Nephron progenitor cell (in vitro differentiated cells): ENCODE measurements at regions not wholly inside any gene's neighbourhood (a gene's known extent, or its start where the extent isn't known, plus 50 kb on each side); places are given as distances from the start of the nearest gene placed in this dataset.

ENCODE experiments used
- DNase-seq: peaks from one replicate; pipeline ENCODE4 v3.0.0; 2021
- H3K27ac Mint-ChIP-seq: 2 replicates; pipeline ENCODE4 v1.8.0; 2021; ENCODE audit warnings: mild to moderate bottlenecking, moderate library complexity, mixed read lengths
- H3K27me3 Mint-ChIP-seq: 2 replicates; pipeline ENCODE4 v1.8.0; 2021; ENCODE audit warnings: mild to moderate bottlenecking, low read depth, mixed read lengths; ENCODE audit not compliant: poor library complexity
- H3K36me3 Mint-ChIP-seq: 2 replicates; pipeline ENCODE4 v1.8.0; 2021; ENCODE audit warnings: low read depth, mixed read lengths
- H3K4me1 Mint-ChIP-seq: 2 replicates; pipeline ENCODE4 v1.8.0; 2021; ENCODE audit warnings: mixed read lengths
- H3K4me3 Mint-ChIP-seq: 2 replicates; pipeline ENCODE4 v1.8.0; 2021; ENCODE audit warnings: mild to moderate bottlenecking, moderate library complexity, mixed read lengths
- H3K9me3 Mint-ChIP-seq: 2 replicates; pipeline ENCODE4 v1.8.0; 2021; ENCODE audit warnings: mild to moderate bottlenecking, moderate library complexity, mixed read lengths
- TF ChIP-seq, protein P1 (sequence below): fragments of 200-600 bp; sonication (generic); IDR thresholded peaks from 2 replicates; pipeline ENCODE4 v1.5.0; 2021; ENCODE audit warnings: antibody characterized with exemption

DNA sequence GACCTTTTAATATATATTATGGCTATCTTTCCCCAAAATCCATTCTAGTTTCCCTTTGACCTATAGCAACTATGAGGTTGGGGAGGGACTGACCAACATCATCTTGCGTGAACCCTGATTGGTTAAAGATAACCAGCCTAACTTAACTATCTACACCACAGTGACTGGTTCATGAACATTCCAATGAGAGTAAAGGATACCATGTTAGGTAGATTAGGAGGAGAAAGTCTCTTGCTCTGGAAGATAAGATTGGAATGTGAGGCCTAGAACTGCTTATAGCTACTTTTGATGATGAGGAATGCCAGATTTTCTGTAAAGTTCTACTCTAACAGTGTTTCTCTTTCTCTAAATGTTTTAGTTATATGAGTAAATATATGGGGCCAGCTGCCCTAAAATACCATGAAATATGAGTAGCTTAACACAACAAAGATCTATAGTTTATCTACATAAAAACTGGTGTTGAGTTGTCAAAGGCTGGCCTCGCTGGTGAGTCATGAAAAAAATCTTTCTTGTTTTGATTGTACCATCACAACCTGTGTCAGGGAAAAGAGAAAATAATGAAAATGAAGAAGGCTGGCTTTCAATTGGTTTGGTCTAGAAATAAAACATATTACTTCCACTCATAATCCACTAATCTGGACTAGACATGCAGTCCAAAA, 481.4 kb downstream of the NSUN3 start:
- Mint-ChIP-seq H3K27ac (no peak overlapping the region), H3K36me3 (no peaks in the 10 kb centered on the region), H3K27me3 (no peaks in the 10 kb centered on the region), H3K4me1 (no peaks in the 10 kb centered on the region), H3K9me3 (peaks cover 1% of the 10 kb centered on the region), H3K4me3 (no peak overlapping the region)
- DNase-seq, result no peak
- TF ChIP-seq, protein P1, sequence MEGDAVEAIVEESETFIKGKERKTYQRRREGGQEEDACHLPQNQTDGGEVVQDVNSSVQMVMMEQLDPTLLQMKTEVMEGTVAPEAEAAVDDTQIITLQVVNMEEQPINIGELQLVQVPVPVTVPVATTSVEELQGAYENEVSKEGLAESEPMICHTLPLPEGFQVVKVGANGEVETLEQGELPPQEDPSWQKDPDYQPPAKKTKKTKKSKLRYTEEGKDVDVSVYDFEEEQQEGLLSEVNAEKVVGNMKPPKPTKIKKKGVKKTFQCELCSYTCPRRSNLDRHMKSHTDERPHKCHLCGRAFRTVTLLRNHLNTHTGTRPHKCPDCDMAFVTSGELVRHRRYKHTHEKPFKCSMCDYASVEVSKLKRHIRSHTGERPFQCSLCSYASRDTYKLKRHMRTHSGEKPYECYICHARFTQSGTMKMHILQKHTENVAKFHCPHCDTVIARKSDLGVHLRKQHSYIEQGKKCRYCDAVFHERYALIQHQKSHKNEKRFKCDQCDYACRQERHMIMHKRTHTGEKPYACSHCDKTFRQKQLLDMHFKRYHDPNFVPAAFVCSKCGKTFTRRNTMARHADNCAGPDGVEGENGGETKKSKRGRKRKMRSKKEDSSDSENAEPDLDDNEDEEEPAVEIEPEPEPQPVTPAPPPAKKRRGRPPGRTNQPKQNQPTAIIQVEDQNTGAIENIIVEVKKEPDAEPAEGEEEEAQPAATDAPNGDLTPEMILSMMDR, result no peak

DNA sequence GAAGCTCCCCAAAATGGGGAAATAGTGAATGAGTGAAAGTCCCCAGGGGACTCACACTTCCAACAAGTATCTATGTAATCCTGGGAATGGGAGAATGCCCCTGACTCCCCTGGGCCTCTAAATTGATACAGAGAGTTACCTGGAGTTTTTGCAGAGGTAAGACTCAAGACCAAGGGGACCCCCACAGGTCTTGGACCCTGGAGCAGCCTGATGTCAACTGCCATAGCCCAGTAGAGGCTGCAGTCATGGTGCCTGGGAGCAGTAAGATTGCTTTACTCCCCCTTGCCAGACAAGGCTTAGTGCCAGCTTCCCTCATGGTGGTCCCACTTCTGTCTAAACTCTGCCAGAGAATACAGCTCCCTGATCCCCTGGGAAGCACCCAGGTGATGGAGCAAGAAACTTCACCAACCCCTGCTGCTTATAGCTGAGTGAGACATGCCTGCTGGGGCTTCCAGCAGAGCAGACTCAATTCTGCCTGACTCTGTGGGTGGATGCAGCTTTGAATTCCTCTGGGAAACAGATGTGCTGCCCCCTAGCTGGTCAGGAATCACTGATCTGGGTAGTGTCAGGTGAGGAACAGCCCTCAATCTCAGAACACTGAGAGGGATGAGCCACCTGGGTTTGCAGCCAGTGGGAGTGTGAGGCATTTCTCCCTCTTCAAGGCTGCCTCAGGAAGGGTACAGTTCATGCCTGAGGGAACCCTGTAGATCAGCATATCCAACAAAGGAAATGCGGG, 485.9 kb downstream of the NSUN3 start:
- no peaks in the 10 kb centered on the region for H3K4me1 Mint-ChIP-seq
- H3K36me3 Mint-ChIP-seq, result no peaks in the 10 kb centered on the region
- no peak overlapping the region for H3K4me3 Mint-ChIP-seq
- no peaks in the 10 kb centered on the region for H3K27me3 Mint-ChIP-seq
- DNase-seq, result no peak
- no peak overlapping the region for H3K27ac Mint-ChIP-seq
- TF ChIP-seq, protein P1, result no peak
- H3K9me3 Mint-ChIP-seq, result peaks cover 37% of the 10 kb centered on the region

DNA sequence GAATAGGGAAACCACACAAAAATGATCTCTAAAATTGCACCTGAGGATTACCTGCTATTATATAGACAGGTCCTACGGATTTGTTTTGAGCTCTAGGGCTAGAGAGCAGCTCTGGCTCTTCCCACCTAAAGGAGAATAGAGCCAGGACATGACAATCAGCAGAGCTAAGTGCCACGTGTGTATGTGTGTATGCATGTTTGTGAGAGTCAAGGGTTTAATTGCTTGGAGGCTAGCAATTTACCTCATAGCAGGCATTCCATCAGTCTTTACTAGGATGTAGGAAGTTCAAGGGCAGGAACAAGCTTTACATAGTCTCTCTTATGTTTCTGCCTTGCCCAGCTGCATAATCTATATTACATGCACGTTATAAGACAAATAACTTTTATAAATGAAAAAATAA, 498.2 kb downstream of the NSUN3 start:
- H3K9me3 Mint-ChIP-seq, result peaks cover 3% of the 10 kb centered on the region
- H3K27ac Mint-ChIP-seq, result no peak overlapping the region
- H3K27me3 Mint-ChIP-seq, result no peaks in the 10 kb centered on the region
- TF ChIP-seq, protein P1, result no peak
- no peak overlapping the region for H3K4me3 Mint-ChIP-seq
- DNase-seq, result no peak
- H3K4me1 Mint-ChIP-seq, result no peaks in the 10 kb centered on the region
- H3K36me3 Mint-ChIP-seq, result no peaks in the 10 kb centered on the region

DNA sequence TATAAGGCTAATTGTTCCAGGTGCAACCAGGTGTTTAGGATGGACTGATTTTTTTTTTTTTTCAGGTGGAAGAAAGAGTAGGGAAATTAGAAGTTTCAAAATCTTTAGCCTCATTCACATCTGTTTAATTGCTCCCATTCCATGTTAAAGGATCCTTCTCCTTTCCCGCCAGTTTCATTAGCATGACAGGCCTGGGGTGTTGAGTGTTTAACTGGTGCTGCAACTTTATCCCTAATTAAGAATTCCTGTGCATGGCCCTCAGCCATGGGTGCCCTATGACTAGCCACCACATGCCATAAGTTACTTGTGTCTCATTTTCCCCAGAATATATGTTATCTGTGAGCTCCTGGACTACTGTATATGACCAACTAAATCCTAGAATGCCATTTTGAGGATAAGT, 501.4 kb downstream of the NSUN3 start:
- Mint-ChIP-seq H3K27me3 (no peaks in the 10 kb centered on the region), H3K4me1 (no peaks in the 10 kb centered on the region), H3K36me3 (no peaks in the 10 kb centered on the region), H3K9me3 (peaks cover 3% of the 10 kb centered on the region), H3K27ac (no peak overlapping the region), H3K4me3 (no peak overlapping the region)
- TF ChIP-seq, protein P1, result no peak
- no peak for DNase-seq

DNA sequence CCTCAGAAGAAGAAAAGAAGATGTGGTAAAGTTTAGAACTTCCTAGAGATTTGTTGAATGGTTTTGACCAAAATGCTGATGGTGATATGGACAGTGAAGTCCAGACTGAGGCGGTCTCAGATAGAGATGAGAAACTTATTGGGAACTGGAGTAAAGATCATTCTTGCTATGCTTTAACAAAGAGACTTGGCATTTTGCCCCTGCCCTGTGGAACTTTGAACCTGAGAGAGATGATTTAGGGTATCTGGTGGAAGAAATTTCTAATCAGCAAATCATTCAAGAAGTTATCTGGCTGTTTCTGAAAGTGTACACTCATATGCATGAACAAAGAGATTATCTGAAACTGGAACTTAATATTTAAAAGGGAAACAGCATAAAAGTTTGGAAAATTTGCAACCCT, 505.2 kb downstream of the NSUN3 start:
- peaks cover under 1% of the 10 kb centered on the region for H3K9me3 Mint-ChIP-seq

More for the DNA sequence above, 505.2 kb downstream of the NSUN3 start:
- Mint-ChIP-seq H3K36me3 (no peaks in the 10 kb centered on the region), H3K4me1 (no peaks in the 10 kb centered on the region), H3K4me3 (no peak overlapping the region), H3K27ac (no peak overlapping the region), H3K27me3 (no peaks in the 10 kb centered on the region)
- TF ChIP-seq, protein P1, result no peak
- no peak for DNase-seq
